GM18870 (cell line): ENCODE measurements at regions not wholly inside any gene's neighbourhood (a gene's known extent, or its start where the extent isn't known, plus 50 kb on each side); places are given as distances from the start of the nearest gene placed in this dataset.

Source experiments
- ATAC-seq: cut with Tn5 transposase; IDR thresholded peaks from one replicate; pipeline ENCODE4 v1.9.1; 2021; ENCODE audit warnings: moderate library complexity; ENCODE audit not compliant: unreplicated experiment

DNA sequence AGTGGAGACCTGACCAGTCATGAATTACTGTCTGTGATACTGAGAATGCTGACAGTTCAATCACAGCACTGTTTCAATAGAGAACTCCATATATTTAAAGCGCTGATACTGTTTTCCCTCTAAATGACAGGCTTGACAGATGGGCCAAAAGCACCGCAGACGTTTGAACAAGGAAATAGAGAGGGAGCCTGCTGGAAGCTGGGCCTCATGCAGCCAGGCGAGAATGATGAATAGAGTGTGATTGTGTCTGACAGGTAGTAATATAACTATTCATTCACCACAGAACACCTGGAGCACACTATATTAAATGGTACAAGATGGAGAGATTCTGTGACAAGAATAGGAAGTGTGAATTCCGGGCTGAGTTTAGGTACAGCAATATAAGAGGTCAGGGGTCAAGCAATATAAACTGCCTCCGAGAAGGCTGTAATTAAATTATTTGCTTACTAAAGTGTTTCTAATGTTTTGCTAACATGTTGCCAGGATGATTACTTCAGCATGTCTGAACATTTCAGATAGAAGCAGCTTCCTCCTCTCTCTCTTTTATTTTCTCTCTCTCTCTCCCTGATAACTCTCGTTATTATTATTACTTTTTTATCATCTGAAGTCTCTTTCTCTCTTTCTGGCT, 297.7 kb downstream of the CSNK1G3 start:
- ATAC-seq, result no peak

DNA sequence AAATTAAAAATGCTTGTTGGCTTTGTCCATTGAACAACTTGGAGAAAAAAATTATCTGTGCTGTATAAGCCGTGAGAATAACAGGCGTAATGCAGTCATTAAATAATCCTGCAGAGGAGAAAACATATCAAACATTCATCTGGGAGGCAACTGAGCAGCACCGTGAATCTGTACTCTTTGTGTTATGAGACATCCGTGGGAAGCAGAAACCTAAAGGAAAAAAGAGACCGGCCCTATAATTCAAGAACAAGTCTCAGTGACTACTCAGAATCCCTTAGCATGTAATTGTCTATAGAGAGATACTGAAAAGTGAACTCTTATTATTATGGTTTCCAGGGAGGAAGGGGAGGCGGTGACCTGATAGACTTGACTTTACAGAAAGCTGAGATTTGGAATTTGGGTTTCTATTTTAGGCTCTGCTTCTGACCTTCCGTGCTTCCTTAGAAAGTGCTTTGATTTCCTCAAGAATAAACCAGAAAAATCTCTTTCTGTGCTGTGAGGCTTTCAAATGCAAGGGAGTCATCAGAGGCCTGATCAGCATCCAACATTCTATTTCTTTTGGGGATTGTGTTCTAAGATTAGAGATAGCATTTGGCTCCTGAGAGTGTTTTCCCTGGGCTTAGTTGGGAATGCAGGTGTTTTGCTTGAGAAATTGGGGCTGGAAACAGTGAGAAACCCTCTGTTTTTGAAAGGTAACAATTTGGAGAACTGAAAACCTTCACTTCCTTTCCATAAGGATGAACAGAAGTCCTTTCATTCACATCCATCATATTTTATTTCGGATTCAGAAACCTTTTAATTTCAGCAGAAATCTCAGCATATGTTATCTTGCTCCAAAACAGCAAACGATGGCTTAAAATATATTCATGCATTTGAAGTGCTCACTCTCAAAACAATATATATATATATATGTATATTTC, 296.7 kb downstream of the CSNK1G3 start:
- ATAC-seq, result no peak

DNA sequence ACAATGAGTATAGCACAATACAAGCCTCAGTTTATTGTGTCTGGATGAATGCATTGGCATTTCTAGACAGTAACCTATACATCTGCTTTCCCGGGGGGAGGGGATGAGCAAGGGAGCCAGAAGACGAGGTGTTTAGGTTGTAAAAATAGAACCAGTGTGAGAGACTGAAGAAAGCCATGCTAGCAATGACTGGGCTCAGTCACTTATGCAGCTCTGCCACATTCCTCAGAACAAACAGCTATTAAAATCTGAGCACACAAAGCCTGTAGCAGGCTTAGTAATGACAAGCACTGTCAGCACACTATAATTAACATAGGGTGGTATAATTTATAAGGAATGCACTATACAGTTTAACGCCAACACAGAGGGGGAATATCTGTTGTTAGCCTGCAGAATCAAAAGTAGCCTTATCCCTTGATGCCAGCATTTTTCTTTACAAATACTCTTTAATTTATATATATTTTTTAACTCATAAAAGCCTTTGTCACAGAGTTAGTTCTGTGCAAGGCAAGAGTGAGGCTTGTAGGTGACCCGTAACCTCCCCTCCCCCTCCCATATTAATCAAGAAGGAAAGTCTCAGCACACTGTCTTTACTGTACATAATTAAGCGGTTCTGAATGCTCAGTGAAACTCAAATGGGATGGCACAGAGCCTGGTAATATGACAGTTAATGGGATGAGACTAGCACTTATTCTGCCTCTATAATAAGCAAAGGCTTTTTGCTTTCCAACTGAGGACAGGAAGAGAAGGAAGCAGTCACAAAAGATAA, 295.4 kb downstream of the CSNK1G3 start:
- no peak for ATAC-seq

DNA sequence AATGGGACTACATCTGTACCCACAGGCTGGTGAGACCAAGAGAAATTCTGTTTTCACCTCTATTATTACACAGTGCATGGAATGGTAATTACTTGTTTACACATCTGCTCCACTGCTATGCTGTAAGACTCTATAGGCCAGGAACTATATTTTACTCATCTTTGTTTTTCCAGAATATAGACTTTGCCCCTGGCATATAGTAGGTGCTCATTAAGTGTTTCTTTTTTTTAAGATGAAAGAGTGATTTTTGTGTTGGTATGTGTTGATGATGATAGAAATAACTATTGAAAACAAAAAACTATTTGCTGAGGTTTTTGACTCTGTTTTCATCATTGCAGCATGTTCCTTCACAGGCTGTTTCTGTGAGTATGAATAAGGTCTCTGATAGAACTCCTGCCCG, 294.7 kb downstream of the CSNK1G3 start:
- no peak for ATAC-seq

GRCh38 chr5:123805300-123805699, 293.3 kb downstream of the CSNK1G3 start:
- ATAC-seq, result no peak

DNA sequence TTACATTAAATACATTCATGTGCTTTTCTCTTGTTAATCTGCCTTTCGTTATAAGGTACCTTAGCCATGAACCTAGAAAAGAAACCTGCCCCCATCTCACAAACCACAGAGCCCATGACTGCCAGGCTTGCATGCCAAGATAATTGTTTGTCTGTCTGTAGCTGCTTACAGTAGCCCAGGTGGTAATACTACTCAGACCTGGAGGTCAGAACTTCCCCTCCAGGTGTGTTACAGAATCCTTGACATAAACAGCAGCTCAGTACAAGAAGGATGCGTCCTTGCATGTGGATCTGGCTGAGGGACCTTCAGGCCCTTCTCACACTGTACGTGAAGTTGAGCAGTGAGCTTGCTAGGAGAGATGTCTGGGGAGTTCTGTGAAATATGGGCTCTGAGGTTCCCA, 291.4 kb downstream of the CSNK1G3 start:
- no peak for ATAC-seq

GRCh38 chr5:123802298-123802951, 290.4 kb downstream of the CSNK1G3 start:
- ATAC-seq, result no peak

DNA sequence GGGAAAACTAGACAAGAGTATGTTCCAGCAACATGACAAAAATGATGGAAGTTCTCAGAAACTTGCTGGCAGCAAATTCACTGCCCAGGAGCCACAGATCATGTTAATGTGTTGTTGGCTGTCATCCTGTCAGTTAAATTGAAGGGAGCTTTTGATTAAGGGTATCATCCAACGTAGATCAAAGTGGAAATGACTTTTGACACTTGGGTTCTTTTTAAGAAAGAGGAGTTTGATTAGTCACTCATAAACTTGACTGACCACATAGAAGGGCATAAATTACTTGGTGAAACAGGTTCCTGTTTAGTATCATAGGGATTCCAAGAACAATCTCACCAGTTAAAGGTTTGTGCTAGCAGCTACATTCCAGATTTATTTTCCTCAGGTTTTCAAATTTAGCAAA, 288.7 kb downstream of the CSNK1G3 start:
- no peak for ATAC-seq

DNA sequence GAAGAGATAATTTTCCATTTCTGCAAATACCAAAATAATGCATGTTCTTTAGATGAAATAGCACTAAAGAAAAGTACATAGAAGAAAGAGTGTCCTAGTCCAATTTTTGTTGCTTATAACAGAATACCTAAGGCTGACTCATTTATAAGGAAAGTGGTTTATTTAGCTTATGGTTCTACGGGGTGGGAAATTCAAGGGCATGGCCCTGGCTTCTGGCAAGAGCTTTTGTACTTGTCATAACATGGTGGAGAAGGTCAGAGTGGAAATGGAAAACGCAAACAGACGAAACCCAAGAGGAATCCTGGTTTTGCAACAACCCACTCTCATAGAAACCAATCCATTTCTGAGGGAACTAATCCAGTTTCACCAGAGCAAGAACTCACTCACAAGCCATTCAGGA, 283.7 kb downstream of the CSNK1G3 start:
- no peak for ATAC-seq

- ATAC-seq, result no peak
These were observed 278.2 kb downstream of the CSNK1G3 start for GRCh38 chr5:123790226-123790625.

DNA sequence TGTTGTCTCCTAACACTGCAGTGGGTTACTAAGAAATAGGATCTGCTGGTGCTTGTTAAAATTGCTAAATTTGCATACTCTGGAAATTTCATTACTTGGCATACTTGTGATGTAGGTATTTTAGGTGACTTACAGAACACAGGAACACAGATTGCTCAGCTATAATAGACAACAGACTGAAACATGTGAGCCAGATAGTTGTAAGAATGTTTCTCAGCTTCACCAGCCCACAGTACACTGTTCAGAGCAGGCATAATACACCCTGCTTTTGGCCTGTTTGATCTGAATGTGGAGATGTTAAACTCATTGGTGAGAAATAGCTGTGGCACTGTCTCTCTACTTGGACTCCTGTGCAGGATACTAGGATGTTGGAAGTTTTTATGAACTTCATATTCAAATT, 275.7 kb downstream of the CSNK1G3 start:
- no peak for ATAC-seq

DNA sequence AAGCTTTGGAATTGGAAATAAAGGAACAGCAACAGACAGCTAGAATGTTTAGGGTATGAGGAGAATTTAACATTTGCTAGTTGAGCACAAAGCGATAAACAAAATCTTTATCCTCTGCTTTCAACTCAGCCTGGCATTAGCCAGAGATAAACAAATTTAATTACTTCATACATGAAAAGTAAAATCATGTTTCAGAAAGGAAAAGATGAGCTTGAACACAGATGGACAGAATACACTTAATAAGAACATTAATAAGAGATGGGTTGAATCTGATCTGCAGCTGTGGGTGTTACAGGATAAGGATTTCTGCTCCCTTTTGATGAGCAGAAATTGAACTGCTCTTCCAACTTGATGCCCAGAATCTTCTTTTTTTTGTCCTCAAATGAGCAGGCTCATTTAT, 275.2 kb downstream of the CSNK1G3 start:
- ATAC-seq, result no peak

DNA sequence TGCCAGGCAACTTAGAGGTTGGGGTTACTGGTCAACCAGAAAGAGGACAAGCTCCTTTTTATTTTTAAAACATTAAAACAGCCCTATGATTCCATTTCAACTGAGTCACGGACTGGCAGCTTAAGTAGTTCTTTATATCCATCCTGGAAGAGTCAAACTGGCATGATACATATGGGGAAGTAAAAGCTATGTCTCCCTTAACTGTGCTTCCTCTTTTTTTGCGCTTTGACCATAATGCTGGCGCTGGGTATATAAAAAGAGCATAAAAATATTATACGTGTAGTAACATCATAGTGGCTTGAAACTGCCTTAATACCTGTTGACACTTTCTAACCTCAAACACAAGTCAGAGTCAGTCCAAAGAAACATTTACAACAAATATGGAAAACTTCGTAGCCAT, 274.4 kb downstream of the CSNK1G3 start:
- ATAC-seq, result no peak

- no peak for ATAC-seq
These were observed 273.4 kb downstream of the CSNK1G3 start for GRCh38 chr5:123785162-123786071.

DNA sequence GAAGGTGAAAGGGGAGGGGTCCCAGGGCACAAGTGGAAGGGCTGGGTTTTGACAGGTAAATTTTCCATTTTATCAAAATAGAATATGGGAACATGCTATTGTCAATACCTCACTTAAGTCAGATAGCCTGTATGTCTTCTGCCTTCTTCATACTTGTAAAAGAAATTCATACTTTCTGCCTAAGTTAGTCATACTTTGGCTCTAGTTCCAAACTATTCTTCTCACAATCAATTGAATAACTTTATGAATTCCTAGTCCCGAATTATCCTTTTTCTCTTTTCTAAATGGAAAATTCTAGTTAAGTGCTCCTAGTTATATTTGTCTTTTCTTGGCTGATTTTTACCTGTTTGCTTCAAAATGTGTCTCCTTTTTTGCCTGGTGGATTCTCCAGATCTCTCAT, 271.4 kb downstream of the CSNK1G3 start:
- no peak for ATAC-seq

DNA sequence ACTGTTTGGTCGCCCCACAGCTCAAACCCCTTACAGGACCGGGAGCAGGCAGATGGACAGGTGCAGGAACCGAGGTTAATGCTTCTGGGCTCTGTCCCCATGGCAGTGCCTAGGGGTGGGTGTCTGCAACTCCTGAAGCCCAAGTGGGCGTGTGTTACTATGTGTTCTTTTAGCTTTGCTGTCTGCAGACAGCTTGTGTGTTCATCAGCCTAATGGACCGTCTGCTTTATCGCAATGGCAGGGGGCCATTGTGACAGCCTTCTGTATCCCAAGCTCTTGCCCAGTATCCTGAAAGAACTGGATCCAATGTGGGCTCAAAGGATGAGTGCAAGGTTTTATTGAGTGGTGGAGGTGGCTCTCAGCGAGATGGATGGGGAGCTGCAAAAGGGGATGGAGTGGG, 266.7 kb downstream of the CSNK1G3 start:
- ATAC-seq, result no peak

DNA sequence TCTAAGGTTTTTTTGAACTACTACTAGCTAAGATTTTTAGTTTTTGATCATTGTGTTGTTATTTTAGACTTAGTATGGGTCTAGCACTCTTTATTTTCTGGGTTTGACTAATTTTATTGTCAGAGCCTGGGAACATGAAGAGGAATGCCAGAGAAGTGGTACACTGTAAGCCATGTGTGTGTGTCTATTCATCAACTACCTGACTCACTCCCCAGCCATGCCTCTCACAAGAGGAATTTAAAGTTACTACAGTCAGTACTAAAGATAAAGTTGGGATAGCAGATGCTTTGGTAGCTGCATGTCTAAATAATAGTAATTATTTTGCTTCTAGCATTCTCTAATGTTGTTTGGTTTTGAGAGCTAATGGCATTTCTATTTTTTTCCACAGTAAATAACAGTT, 264.8 kb downstream of the CSNK1G3 start:
- ATAC-seq, result no peak

DNA sequence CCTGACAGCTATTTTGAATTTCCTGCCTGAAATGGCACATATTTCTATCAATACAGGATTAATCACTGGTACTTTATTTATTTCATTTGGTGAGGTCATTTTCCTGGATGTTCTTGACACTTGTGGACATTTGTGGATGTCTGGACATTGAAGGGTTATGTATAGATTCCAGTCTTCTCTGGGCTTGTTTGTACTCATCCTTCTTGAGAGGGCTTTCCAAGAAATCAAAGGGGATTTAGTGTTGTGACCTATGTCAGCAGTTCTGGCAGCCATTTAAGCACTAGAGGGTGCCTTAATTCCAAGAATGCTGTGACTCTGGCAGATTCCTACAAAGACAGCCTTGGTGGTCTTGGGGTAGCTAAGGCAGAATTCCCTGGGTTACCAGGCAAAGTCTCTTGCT, 259.7 kb downstream of the CSNK1G3 start:
- ATAC-seq, result no peak

- ATAC-seq, result no peak
These were observed 251.2 kb downstream of the CSNK1G3 start for GRCh38 chr5:123763201-123763600.

- ATAC-seq, result no peak
These were observed 244.8 kb downstream of the CSNK1G3 start for GRCh38 chr5:123756816-123757215.
